SK-N-SH (cell line): ENCODE measurements at regions not wholly inside any gene's neighbourhood (a gene's known extent, or its start where the extent isn't known, plus 50 kb on each side); places are given as distances from the start of the nearest gene placed in this dataset.

Source experiments
- EP300 ChIP-seq, 2 experiments: IDR thresholded peaks; 2 replicates each; pipeline versions ENCODE4 v1.4.0 to v1.6.1; 2012; ENCODE audit warnings: borderline replicate concordance in 1 of 2, low read depth in 1 of 2, low read length in 1 of 2
- NRF1 ChIP-seq: IDR thresholded peaks from 2 replicates; pipeline ENCODE4 v1.6.1; 2012; ENCODE audit warnings: low read depth, mild to moderate bottlenecking, low read length
- POLR2AphosphoS5 ChIP-seq: IDR thresholded peaks from 2 replicates; pipeline ENCODE4 v1.6.1; 2012; ENCODE audit warnings: low read depth, low read length
- RAD21 ChIP-seq: IDR thresholded peaks from 2 replicates; pipeline ENCODE4 v1.6.1; 2012; ENCODE audit warnings: mild to moderate bottlenecking, low read length
- RFX5 ChIP-seq: IDR thresholded peaks from 2 replicates; pipeline ENCODE4 v1.6.1; 2012; ENCODE audit warnings: mild to moderate bottlenecking, improper control_type of control experiment, low read length
- TAF1 ChIP-seq: IDR thresholded peaks from 2 replicates; pipeline ENCODE4 v1.6.1; 2012; ENCODE audit warnings: low read depth, mild to moderate bottlenecking, low read length, moderate library complexity, borderline replicate concordance
- TF ChIP-seq, protein P1 (sequence below): IDR thresholded peaks from 2 replicates; pipeline ENCODE4 v1.4.0; 2012; ENCODE audit warnings: low read depth
- TF ChIP-seq, protein P2 (sequence below): fragments of 200-600 bp; sonication (generic); IDR thresholded peaks from 2 replicates; pipeline ENCODE4 v1.6.1; 2017; ENCODE audit warnings: antibody characterized with exemption, mild to moderate bottlenecking, moderate library complexity
- TF ChIP-seq, protein P3 (sequence below): IDR thresholded peaks from 2 replicates; pipeline ENCODE4 v1.4.0; 2012; ENCODE audit warnings: low read depth, borderline replicate concordance
- TF ChIP-seq, protein P4 (sequence below): IDR thresholded peaks from 2 replicates; pipeline ENCODE4 v1.6.1; 2012; ENCODE audit warnings: mild to moderate bottlenecking, low read depth, low read length, moderate library complexity

DNA sequence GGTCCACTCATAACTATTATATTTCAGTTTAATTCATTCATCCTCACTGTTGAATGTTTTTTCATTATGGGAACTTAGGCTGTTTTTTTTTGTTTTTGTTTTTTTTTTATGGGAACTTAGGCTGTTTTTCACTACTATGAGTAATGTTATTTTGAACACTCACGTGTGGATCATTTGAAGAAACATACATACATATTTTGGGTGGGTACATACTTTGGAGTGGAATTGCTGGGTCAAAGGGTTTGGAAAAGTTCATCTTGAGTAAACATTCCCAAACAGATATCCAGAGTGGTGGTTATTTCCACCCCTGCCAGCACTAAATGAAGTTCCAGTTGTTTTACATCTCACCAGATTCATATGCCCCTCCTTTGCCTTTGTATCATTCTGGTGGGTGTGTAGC, 584.4 kb downstream of the PSAT1 start:
- no peak for TF ChIP-seq RAD21
- TF ChIP-seq, protein P1, sequence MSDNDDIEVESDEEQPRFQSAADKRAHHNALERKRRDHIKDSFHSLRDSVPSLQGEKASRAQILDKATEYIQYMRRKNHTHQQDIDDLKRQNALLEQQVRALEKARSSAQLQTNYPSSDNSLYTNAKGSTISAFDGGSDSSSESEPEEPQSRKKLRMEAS, result no peak
- TF ChIP-seq EP300 (IDR thresholded peaks at IDR 0.05; ENCODE audit: borderline replicate concordance in 1 of 2, low read depth in 1 of 2, low read length in 1 of 2), result no peak
- TF ChIP-seq, protein P2, sequence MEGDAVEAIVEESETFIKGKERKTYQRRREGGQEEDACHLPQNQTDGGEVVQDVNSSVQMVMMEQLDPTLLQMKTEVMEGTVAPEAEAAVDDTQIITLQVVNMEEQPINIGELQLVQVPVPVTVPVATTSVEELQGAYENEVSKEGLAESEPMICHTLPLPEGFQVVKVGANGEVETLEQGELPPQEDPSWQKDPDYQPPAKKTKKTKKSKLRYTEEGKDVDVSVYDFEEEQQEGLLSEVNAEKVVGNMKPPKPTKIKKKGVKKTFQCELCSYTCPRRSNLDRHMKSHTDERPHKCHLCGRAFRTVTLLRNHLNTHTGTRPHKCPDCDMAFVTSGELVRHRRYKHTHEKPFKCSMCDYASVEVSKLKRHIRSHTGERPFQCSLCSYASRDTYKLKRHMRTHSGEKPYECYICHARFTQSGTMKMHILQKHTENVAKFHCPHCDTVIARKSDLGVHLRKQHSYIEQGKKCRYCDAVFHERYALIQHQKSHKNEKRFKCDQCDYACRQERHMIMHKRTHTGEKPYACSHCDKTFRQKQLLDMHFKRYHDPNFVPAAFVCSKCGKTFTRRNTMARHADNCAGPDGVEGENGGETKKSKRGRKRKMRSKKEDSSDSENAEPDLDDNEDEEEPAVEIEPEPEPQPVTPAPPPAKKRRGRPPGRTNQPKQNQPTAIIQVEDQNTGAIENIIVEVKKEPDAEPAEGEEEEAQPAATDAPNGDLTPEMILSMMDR, result no peak
- TF ChIP-seq, protein P3, sequence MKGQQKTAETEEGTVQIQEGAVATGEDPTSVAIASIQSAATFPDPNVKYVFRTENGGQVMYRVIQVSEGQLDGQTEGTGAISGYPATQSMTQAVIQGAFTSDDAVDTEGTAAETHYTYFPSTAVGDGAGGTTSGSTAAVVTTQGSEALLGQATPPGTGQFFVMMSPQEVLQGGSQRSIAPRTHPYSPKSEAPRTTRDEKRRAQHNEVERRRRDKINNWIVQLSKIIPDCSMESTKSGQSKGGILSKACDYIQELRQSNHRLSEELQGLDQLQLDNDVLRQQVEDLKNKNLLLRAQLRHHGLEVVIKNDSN, result no peak
- no peak for TF ChIP-seq TAF1
- TF ChIP-seq NRF1, result no peak
- no peak for TF ChIP-seq RFX5
- TF ChIP-seq, protein P4, sequence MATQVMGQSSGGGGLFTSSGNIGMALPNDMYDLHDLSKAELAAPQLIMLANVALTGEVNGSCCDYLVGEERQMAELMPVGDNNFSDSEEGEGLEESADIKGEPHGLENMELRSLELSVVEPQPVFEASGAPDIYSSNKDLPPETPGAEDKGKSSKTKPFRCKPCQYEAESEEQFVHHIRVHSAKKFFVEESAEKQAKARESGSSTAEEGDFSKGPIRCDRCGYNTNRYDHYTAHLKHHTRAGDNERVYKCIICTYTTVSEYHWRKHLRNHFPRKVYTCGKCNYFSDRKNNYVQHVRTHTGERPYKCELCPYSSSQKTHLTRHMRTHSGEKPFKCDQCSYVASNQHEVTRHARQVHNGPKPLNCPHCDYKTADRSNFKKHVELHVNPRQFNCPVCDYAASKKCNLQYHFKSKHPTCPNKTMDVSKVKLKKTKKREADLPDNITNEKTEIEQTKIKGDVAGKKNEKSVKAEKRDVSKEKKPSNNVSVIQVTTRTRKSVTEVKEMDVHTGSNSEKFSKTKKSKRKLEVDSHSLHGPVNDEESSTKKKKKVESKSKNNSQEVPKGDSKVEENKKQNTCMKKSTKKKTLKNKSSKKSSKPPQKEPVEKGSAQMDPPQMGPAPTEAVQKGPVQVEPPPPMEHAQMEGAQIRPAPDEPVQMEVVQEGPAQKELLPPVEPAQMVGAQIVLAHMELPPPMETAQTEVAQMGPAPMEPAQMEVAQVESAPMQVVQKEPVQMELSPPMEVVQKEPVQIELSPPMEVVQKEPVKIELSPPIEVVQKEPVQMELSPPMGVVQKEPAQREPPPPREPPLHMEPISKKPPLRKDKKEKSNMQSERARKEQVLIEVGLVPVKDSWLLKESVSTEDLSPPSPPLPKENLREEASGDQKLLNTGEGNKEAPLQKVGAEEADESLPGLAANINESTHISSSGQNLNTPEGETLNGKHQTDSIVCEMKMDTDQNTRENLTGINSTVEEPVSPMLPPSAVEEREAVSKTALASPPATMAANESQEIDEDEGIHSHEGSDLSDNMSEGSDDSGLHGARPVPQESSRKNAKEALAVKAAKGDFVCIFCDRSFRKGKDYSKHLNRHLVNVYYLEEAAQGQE, result no peak
- TF ChIP-seq POLR2AphosphoS5, result no peak
